ENCODE measurements at regions not wholly inside any gene's neighbourhood (a gene's known extent, or its start where the extent isn't known, plus 50 kb on each side); places are given as distances from the start of the nearest gene placed in this dataset.

DNA sequence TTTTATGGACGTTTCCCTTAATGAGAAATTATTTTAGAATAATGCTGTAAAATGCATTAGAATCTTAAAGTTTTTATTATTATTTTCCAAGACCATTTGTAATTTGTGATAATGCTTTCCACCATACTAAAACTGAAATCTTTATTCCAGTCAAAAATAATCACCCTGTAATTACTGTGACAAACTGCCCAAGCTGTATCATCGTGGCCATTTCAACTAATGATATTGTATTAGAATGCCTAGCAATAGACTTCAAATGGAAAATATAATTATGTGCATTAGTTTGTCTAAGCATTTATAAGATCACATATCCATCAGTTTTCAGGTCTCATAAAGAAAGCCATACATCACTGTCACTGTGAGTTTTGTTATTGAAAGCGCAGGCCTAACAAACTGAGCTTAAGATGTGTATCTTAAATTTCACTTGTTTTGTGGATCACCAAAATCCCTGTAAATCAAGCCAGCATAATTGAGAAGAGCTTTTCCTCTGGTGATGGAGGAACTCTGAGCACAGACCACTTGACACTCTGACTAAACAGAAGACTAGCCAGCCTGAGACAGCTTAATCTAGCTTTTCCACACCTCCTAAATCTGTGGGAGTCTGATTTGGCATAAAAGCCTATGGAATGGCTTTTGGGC, 1312.2 kb upstream of the ACVR2A start:
- TF ChIP-seq CTCF (conservative IDR thresholded peaks at IDR 0.05) (no peak), EZH2 (IDR thresholded peaks at IDR 0.05; ENCODE audit: low read depth) (no peak)
- intact Hi-C loops (cut with micrococcal nuclease; ENCODE audit: unreplicated experiment): no loop called here
- ChIA-PET POLR2A (ENCODE audit: unreplicated experiment) (no interaction called here), CTCF (no interaction called here)
- no TSS peak for BruUV-seq (replicated peaks)
- Histone ChIP-seq H3F3A (ENCODE audit: insufficient read depth, low read depth) (no peaks in the 10 kb centered on the region), H3K9me3 (ENCODE audit: insufficient read depth, low read depth) (no peaks in the 10 kb centered on the region), H3K27ac (no peak overlapping the region), H4K20me1 (ENCODE audit: insufficient read depth) (no peaks in the 10 kb centered on the region), H3K79me2 (ENCODE audit: low read depth) (no peaks in the 10 kb centered on the region), H3K27me3 (ENCODE audit: insufficient read depth, low read depth) (no peaks in the 10 kb centered on the region), H3K4me3 (no peak overlapping the region), H3K36me3 (ENCODE audit: low read depth) (no peaks in the 10 kb centered on the region), H3K4me2 (no peak overlapping the region), H3K4me1 (replicated peaks; ENCODE audit: insufficient read depth) (no peaks in the 10 kb centered on the region), H2AFZ (no peak overlapping the region), H3K9me2 (ENCODE audit: insufficient read depth) (no peaks in the 10 kb centered on the region)
- no peak for DNase-seq

GRCh38 chr2:146532009-146532408, 1312.8 kb upstream of the ACVR2A start:
- ChIA-PET POLR2A (ENCODE audit: unreplicated experiment) (no interaction called here), CTCF (no interaction called here)
- Histone ChIP-seq H3K4me2 (no peak overlapping the region), H3K79me2 (ENCODE audit: low read depth) (no peaks in the 10 kb centered on the region), H3K9me2 (ENCODE audit: insufficient read depth) (no peaks in the 10 kb centered on the region), H3K36me3 (ENCODE audit: low read depth) (no peaks in the 10 kb centered on the region), H4K20me1 (ENCODE audit: insufficient read depth) (no peaks in the 10 kb centered on the region), H3F3A (ENCODE audit: insufficient read depth, low read depth) (no peaks in the 10 kb centered on the region), H2AFZ (no peak overlapping the region), H3K4me3 (no peak overlapping the region), H3K27ac (no peak overlapping the region), H3K27me3 (ENCODE audit: insufficient read depth, low read depth) (no peaks in the 10 kb centered on the region), H3K4me1 (replicated peaks; ENCODE audit: insufficient read depth) (no peaks in the 10 kb centered on the region), H3K9me3 (ENCODE audit: insufficient read depth, low read depth) (no peaks in the 10 kb centered on the region)
- no TSS peak for BruUV-seq (replicated peaks)
- intact Hi-C loops (cut with micrococcal nuclease; ENCODE audit: unreplicated experiment): no loop called here
- no peak for TF ChIP-seq CTCF (conservative IDR thresholded peaks at IDR 0.05)
- TF ChIP-seq EZH2 (IDR thresholded peaks at IDR 0.05; ENCODE audit: low read depth): no peak
- DNase-seq: no peak

DNA sequence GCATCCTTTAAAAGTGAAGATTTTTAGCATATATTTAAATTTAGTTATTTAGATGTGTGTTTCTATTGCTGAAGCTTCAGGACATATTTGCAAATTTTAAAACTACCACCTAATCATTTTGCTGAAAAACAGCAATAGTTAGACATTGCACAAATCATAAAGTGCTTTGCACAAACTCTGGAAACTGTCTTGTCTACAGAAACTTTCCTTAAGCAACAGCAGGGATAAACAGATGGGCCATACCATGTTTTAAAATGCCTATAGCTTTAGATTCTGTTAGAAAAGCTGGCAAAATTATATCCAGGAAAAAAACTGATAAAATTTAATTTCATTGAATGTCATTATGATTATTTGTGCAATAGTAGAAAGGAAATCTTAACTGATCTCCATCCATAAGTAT, 1313.9 kb upstream of the ACVR2A start:
- ChIA-PET CTCF (no interaction called here), POLR2A (ENCODE audit: unreplicated experiment) (no interaction called here)
- DNase-seq: no peak
- H3K27me3 ChIP-seq (ENCODE audit: insufficient read depth, low read depth): no peaks in the 10 kb centered on the region
- H3K27ac ChIP-seq: no peak overlapping the region
- no peaks in the 10 kb centered on the region for H3K9me3 ChIP-seq (ENCODE audit: insufficient read depth, low read depth)
- no peaks in the 10 kb centered on the region for H3K36me3 ChIP-seq (ENCODE audit: low read depth)
- H3K4me1 ChIP-seq (replicated peaks; ENCODE audit: insufficient read depth): no peaks in the 10 kb centered on the region
- H2AFZ ChIP-seq: no peak overlapping the region
- no peaks in the 10 kb centered on the region for H3F3A ChIP-seq (ENCODE audit: insufficient read depth, low read depth)
- no peaks in the 10 kb centered on the region for H4K20me1 ChIP-seq (ENCODE audit: insufficient read depth)
- BruUV-seq (replicated peaks): no TSS peak
- no peak overlapping the region for H3K4me2 ChIP-seq
- TF ChIP-seq EZH2 (IDR thresholded peaks at IDR 0.05; ENCODE audit: low read depth) (no peak), CTCF (conservative IDR thresholded peaks at IDR 0.05) (no peak)
- no peaks in the 10 kb centered on the region for H3K9me2 ChIP-seq (ENCODE audit: insufficient read depth)
- no peak overlapping the region for H3K4me3 ChIP-seq
- H3K79me2 ChIP-seq (ENCODE audit: low read depth): no peaks in the 10 kb centered on the region
- intact Hi-C loops (cut with micrococcal nuclease; ENCODE audit: unreplicated experiment): no loop called here
